ENCODE measurements at regions not wholly inside any gene's neighbourhood (a gene's known extent, or its start where the extent isn't known, plus 50 kb on each side); places are given as distances from the start of the nearest gene placed in this dataset.
"Not testable (repeated sequence)": the region's sequence is repeated elsewhere in the genome, so short reads cannot be mapped to it uniquely, and the experiment has no call there.

- TF ChIP-seq EP300 (IDR thresholded peaks at IDR 0.05; ENCODE audit: low read depth) (no peak), CTCF (IDR thresholded peaks at IDR 0.05) (no peak), POLR2A (IDR thresholded peaks at IDR 0.05) (no peak), POLR2AphosphoS5 (IDR thresholded peaks at IDR 0.05) (no peak)
- no peaks in the 10 kb centered on the region for H3K9me3 ChIP-seq
- H3K4me1 ChIP-seq, result no peaks in the 10 kb centered on the region
- no peaks in the 10 kb centered on the region for H3K36me3 ChIP-seq
- intact Hi-C loops (cut with DNase I; ENCODE audit: low total_unique reads), result no loop called here
- WGBS, 2 donors (ENCODE audit: low coverage in 1 of 2), result 37% methylated on average over 7 of the region's 7 CpGs; no CpG with 5 or more reads in 1 of the 2 donors
- no peak overlapping the region for H3K4me3 ChIP-seq
- no peak overlapping the region for H3K27ac ChIP-seq
- DNase-seq, result no peak
- in situ Hi-C loops (cut with MboI; ENCODE audit: low pct_ligation_motif_present in 1 of 4, low pct_unique_long_range_greater_than_20kb in 1 of 4, low sequenced_read_pairs in 3 of 4), result no loop called here
- peaks cover 78% of the 10 kb centered on the region for H3K27me3 ChIP-seq
These were observed 67.7 kb upstream of the WNT4 start for GRCh38 chr1:22210636-22211035.

- H3K27ac ChIP-seq; H3K4me3 ChIP-seq; intact Hi-C loops (cut with DNase I; ENCODE audit: low total_unique reads); H3K4me1 ChIP-seq; H3K9me3 ChIP-seq; DNase-seq; H3K36me3 ChIP-seq; in situ Hi-C loops (cut with MboI; ENCODE audit: low pct_ligation_motif_present in 1 of 4, low pct_unique_long_range_greater_than_20kb in 1 of 4, low sequenced_read_pairs in 3 of 4): not testable (repeated sequence)
- 89% methylated on average over 6 of the region's 6 CpGs; no CpG with 5 or more reads in 1 of the 2 donors for WGBS, 2 donors (ENCODE audit: low coverage in 1 of 2)
- peaks cover 77% of the 10 kb centered on the region for H3K27me3 ChIP-seq
These were observed 68.6 kb upstream of the WNT4 start for GRCh38 chr1:22211459-22211858.

- intact Hi-C loops (cut with DNase I; ENCODE audit: low total_unique reads) (no loop called here), in situ Hi-C loops (cut with MboI; ENCODE audit: low pct_ligation_motif_present in 1 of 4, low pct_unique_long_range_greater_than_20kb in 1 of 4, low sequenced_read_pairs in 3 of 4) (no loop called here)
- no peak overlapping the region for H3K27ac ChIP-seq
- no peaks in the 10 kb centered on the region for H3K9me3 ChIP-seq
- H3K4me3 ChIP-seq, result no peak overlapping the region
- no peak for TF ChIP-seq POLR2A (IDR thresholded peaks at IDR 0.05)
- no peaks in the 10 kb centered on the region for H3K4me1 ChIP-seq
- H3K27me3 ChIP-seq, result peaks cover 66% of the 10 kb centered on the region
- WGBS, 2 donors (ENCODE audit: low coverage in 1 of 2), result 47 to 56% methylated on average over 2 to 20 of the region's 20 CpGs
- H3K36me3 ChIP-seq, result no peaks in the 10 kb centered on the region
- no peak for DNase-seq
These were observed 69.7 kb upstream of the WNT4 start for GRCh38 chr1:22212400-22213233.

GRCh38 chr1:22216210-22216883 lies 73.5 kb upstream of the WNT4 start:
- H3K4me3 ChIP-seq, result no peak overlapping the region
- H3K4me1 ChIP-seq, result no peaks in the 10 kb centered on the region
- peaks cover 35% of the 10 kb centered on the region for H3K27me3 ChIP-seq
- intact Hi-C loops (cut with DNase I; ENCODE audit: low total_unique reads), result no loop called here
- TF ChIP-seq POLR2AphosphoS5 (IDR thresholded peaks at IDR 0.05) (no peak), CTCF (IDR thresholded peaks at IDR 0.05) (no peak), POLR2A (IDR thresholded peaks at IDR 0.05) (no peak), EP300 (IDR thresholded peaks at IDR 0.05; ENCODE audit: low read depth) (no peak)
- no peak overlapping the region for H3K27ac ChIP-seq
- 78% methylated on average over 12 of the region's 12 CpGs; no CpG with 5 or more reads in 1 of the 2 donors for WGBS, 2 donors (ENCODE audit: low coverage in 1 of 2)
- DNase-seq, result no peak
- H3K36me3 ChIP-seq, result no peaks in the 10 kb centered on the region
- H3K9me3 ChIP-seq, result no peaks in the 10 kb centered on the region
- in situ Hi-C loops (cut with MboI; ENCODE audit: low pct_ligation_motif_present in 1 of 4, low pct_unique_long_range_greater_than_20kb in 1 of 4, low sequenced_read_pairs in 3 of 4), result no loop called here

GRCh38 chr1:22216966-22217365 lies 74.1 kb upstream of the WNT4 start:
- DNase-seq, result no peak
- Histone ChIP-seq H3K4me3 (no peak overlapping the region), H3K36me3 (no peaks in the 10 kb centered on the region), H3K4me1 (no peaks in the 10 kb centered on the region), H3K27ac (no peak overlapping the region), H3K9me3 (no peaks in the 10 kb centered on the region), H3K27me3 (peaks cover 29% of the 10 kb centered on the region)
- intact Hi-C loops (cut with DNase I; ENCODE audit: low total_unique reads), result no loop called here
- in situ Hi-C loops (cut with MboI; ENCODE audit: low pct_ligation_motif_present in 1 of 4, low pct_unique_long_range_greater_than_20kb in 1 of 4, low sequenced_read_pairs in 3 of 4), result no loop called here
- 100% methylated on average over 2 of the region's 3 CpGs; no CpG with 5 or more reads in 1 of the 2 donors for WGBS, 2 donors (ENCODE audit: low coverage in 1 of 2)
- TF ChIP-seq POLR2AphosphoS5 (IDR thresholded peaks at IDR 0.05) (no peak), POLR2A (IDR thresholded peaks at IDR 0.05) (no peak), EP300 (IDR thresholded peaks at IDR 0.05; ENCODE audit: low read depth) (no peak), CTCF (IDR thresholded peaks at IDR 0.05) (no peak)
